A172 (cell line): ENCODE measurements at regions not wholly inside any gene's neighbourhood (a gene's known extent, or its start where the extent isn't known, plus 50 kb on each side); places are given as distances from the start of the nearest gene placed in this dataset.

ENCODE experiments used
- DNase-seq: peaks from one replicate; pipeline ENCODE4 v3.0.0-alpha.2; 2015; ENCODE audit warnings: low spot score

DNA sequence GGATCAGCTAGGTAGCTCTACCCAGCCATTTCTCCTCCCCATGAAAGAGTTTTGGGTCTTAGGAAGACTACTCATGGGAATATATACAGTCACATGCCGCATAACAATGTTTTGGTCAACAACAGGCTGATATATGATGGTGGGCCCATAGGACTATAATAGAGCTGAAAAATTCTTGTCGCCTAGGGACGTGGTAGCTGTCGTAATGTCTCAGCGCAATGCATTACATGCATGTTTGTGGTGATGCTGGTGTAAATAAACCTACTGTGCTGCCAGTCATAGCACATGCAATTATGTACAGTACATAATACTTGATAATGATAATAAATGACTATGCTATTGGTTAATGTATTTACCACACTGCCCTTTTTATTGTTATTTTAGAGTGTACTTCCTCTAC, 78.2 kb upstream of the DLX6 start:
- DNase-seq = no peak

DNA sequence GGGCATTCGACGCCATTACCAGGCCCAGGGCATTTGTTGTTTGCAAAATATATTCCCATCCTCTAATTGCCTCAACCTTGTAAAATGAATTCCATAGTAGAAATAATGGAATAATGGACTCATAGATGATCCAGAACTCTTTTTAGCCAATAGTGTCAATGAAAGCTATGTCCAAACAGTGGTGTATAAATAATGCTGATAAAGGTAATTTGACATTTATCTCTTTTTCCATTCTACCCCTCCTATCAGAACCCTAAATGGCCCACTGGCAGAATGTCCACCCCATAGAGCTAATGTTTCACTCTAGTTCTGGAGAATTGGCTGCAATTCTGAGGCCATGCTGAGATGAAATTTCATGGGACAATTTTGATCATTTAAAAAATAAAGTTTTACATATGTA, 76.4 kb upstream of the DLX6 start:
- no peak for DNase-seq

DNA sequence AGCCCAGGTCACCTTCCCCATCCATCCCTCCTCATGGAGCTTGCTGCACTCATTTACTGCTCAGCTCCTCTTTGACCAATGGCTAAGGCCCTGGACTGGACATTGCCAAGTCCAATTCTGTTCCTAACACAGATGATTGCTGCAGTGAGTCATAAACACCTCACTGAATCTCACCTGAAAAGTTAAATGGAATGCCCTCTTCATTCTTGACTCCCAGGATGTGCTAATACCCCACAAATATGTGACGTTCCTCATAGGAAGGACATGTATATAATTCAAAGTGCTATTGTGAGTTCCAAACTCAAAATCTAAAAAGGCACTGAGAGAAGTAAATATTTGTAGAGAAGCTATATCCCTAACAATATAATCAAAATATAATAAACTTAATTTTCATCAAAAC, 73.5 kb upstream of the DLX6 start:
- DNase-seq = no peak

DNA sequence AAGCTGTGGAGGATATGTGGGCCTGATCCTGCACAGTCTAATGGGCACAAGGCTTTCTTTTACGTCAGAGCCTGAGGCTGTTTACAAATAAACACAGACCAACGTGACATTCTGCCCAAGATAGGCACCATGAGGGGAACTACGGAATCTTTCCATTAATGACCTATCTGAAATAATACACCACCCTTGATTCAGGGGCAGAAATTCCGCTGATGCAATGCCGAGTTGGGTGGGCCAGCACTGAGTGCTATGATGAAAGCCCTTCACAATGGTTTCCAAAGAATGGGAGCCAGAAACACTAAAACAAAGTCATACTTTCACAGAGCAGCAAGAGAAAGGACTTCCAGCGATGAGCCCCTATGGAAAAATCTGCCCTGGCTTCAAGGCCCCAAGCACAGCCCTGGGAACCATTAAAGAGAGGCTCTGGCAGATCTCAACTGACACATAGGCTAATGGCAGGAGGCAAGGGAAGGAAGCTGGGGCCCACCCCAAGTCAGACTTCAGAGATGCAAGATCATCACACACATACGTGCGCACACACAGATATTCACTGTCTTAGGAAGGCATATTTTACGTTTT, 72.2 kb upstream of the DLX6 start:
- DNase-seq = no peak

DNA sequence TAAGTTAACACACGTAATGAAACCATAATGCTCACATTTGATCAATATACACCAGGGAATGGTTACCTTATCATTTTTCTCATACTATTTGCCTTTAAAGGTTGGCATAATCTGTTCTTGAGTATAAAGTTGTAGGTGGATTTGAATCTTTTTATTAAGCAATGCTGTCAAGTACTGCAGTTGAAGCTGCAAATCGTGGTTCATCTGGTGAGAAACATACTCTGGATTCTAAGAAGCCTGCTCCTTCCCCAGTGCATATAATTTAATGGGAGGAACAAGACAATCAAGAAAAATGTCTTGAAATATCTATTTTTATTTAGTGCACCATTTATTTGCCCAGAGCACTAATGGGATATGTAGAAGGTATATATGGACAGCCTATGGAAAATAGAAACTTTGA, 68.7 kb upstream of the DLX6 start:
- no peak for DNase-seq

DNA sequence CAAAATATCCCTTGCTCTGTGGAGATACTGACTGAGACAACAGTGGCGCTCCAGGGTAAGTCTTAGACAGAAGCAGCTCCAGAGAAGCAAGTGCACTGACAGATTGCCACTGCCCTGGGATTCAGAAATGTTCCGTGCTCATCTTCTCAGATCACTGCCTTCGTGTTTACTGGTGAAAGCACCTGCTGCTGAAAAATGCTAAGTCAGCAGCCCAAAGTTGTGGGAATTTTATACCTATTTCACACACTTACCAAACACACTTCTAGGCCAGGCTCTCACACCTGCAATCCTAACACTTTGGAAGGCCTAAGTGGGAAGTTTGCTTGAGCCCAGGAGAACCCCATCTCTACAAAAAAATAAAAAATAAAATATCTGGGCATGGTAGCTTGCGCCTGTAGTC, 63.2 kb upstream of the DLX6 start:
- no peak for DNase-seq

DNA sequence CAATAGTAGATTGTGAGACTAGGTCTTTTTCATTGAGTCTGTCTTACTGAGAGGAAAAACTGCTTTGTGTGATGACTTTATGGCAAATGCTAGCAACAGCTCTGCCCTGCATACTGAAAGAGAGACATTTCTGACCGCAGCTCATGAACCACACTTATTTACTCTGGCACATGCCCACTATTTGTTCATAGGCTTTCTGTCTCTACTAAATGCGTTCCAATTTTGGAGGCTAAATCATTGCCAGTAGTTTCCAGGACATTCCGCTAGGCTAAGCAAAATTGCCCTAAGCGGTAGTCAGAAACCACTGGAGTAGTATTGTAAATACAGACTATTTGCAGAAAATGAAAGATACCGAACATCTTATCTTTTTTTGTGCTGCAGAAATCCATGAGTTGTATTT, 55.6 kb upstream of the DLX6 start:
- peak; percentile 67 for DNase-seq

DNA sequence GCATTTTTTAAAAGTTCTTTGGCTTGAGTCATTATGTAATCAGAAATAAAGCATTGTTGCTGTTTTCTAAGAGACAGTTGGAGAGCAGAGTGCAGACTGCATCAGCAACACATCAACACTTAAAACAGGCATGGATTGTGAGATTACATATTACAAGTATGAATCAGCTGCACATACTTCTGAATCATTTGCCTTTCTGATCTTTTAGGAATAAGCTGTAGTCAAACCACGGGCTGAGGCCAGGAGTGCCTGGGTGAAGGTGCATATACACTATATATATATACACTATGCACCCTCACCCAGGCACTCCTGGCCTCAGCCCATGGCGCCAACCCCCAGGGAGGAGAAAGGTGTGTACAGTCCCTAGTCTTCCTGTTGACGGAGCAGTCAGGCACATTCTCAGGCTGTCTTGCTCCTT, 52.4 kb upstream of the DLX6 start:
- DNase-seq = peak; percentile 33

DNA sequence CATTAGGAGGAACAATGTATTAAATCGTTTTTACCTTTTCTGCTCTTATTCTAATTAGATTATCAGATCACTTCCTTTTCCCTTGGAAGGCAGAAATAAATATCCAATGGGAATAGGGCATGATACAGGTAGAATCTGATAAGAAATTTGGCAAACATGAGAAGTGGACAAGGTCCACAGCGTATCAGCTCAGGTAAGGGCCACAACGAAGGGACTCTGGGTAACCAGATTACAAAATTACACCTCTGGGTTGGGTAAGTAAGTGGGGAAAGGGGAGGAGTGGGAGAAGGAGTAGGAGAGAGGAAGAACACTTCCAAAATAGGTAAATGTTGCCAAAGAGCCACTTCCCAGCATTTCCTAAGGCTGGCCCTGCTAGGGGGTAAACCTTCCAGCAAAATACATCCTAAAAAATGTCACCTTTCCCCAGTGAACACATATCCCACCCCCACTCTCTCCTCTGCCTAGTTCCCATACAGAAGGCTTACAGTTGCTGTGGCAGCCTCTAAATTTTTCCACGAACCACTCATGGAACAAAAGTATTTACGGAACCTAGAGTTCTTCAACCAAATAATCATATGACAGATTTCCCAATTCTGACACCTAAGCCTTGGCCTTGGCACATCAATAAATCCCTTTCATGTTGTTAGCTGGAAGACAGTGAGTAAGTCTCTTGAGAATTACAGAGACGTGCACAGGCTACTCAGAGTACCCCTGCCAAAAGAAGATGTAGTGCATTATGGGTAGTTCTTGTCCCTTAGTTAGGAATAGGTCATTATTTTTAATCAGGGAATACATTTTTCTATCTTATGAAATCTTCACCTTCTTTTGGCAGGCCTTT, 51.5 kb upstream of the DLX6 start:
- no peak for DNase-seq
